A673 (cell line): ENCODE measurements at regions not wholly inside any gene's neighbourhood (a gene's known extent, or its start where the extent isn't known, plus 50 kb on each side); places are given as distances from the start of the nearest gene placed in this dataset.

ENCODE experiments used
- BruUV-seq: library from RNA; stranded (reverse); fragments of 400-500 nt; replicated peaks from 2 replicates; lab custom pipeline; 2021; lab: Mats Ljungman, UMichigan
- CTCF ChIA-PET: fragments of 300-600 bp; sonication (Branson Sonifier 250); formaldehyde crosslinking; loops from one replicate; lab custom pipeline; 2022; ENCODE audit warnings: antibody characterized with exemption; lab: Charles Lee
- POLR2A ChIA-PET: fragments of 300-600 bp; sonication (Branson Sonifier 250); formaldehyde crosslinking; loops from one replicate; lab custom pipeline; 2022; ENCODE audit warnings: antibody characterized with exemption; ENCODE audit not compliant: low non-redundant PET; lab: Charles Lee
- DNase-seq: peaks from one replicate; pipeline ENCODE4 v3.0.0-alpha.2; 2015; ENCODE audit warnings: low spot score
- H3K27ac ChIP-seq: fragments of 200-600 bp; sonication (generic); 2 replicates; pipeline ENCODE4 v1.5.1; 2016; ENCODE audit warnings: mixed run types, low read depth, mild to moderate bottlenecking, mixed read lengths, antibody characterized with exemption, low read length; ENCODE audit not compliant: poor library complexity, severe bottlenecking
- H3K27me3 ChIP-seq: fragments of 200-600 bp; sonication (generic); replicated peaks from 2 replicates; pipeline ENCODE4 v1.6.1; 2017; ENCODE audit warnings: mixed run types, low read depth, mild to moderate bottlenecking, mixed read lengths, antibody characterized with exemption, low read length; ENCODE audit not compliant: insufficient read depth, poor library complexity
- H3K36me3 ChIP-seq: fragments of 200-600 bp; sonication (generic); 2 replicates; pipeline ENCODE4 v1.6.1; 2016; ENCODE audit warnings: mixed run types, mild to moderate bottlenecking, mixed read lengths, antibody characterized with exemption, low read length; ENCODE audit not compliant: insufficient read depth, poor library complexity, severe bottlenecking
- H3K4me1 ChIP-seq: fragments of 200-600 bp; sonication (generic); 2 replicates; pipeline ENCODE4 v1.6.1; 2017; ENCODE audit warnings: mixed run types, mild to moderate bottlenecking, mixed read lengths, antibody characterized with exemption, low read length; ENCODE audit not compliant: insufficient read depth, poor library complexity, severe bottlenecking
- H3K4me3 ChIP-seq: fragments of 200-600 bp; sonication (generic); 2 replicates; pipeline ENCODE4 v1.5.1; 2016; ENCODE audit warnings: low read depth, mixed run types, mild to moderate bottlenecking, mixed read lengths, low read length; ENCODE audit not compliant: poor library complexity, severe bottlenecking
- H3K9me3 ChIP-seq: fragments of 200-600 bp; sonication (generic); 2 replicates; pipeline ENCODE4 v1.6.1; 2016; ENCODE audit warnings: mixed run types, low read depth, mild to moderate bottlenecking, mixed read lengths, antibody characterized with exemption, low read length; ENCODE audit not compliant: poor library complexity, severe bottlenecking
- EZH2 ChIP-seq: fragments of 200-600 bp; sonication (generic); IDR thresholded peaks from 2 replicates; pipeline ENCODE4 v1.6.1; 2017; ENCODE audit warnings: borderline replicate concordance, low read depth, mild to moderate bottlenecking, mixed read lengths, antibody characterized with exemption, low read length; ENCODE audit not compliant: poor library complexity, severe bottlenecking
- intact Hi-C: fragments of 100-400 bp; cut with micrococcal nuclease; formaldehyde crosslinking; loops from one replicate; pipeline ENCODE4 v1.10.0; 2022; ENCODE audit not compliant: unreplicated experiment
- TF ChIP-seq, protein P1 (sequence below): fragments of 300-800, 200-600 bp; sonication (generic); conservative IDR thresholded peaks from 2 replicates; pipeline ENCODE4 v1.5.1; 2017; ENCODE audit warnings: low read depth, mild to moderate bottlenecking, antibody characterized with exemption, low read length, moderate library complexity, mixed read lengths

DNA sequence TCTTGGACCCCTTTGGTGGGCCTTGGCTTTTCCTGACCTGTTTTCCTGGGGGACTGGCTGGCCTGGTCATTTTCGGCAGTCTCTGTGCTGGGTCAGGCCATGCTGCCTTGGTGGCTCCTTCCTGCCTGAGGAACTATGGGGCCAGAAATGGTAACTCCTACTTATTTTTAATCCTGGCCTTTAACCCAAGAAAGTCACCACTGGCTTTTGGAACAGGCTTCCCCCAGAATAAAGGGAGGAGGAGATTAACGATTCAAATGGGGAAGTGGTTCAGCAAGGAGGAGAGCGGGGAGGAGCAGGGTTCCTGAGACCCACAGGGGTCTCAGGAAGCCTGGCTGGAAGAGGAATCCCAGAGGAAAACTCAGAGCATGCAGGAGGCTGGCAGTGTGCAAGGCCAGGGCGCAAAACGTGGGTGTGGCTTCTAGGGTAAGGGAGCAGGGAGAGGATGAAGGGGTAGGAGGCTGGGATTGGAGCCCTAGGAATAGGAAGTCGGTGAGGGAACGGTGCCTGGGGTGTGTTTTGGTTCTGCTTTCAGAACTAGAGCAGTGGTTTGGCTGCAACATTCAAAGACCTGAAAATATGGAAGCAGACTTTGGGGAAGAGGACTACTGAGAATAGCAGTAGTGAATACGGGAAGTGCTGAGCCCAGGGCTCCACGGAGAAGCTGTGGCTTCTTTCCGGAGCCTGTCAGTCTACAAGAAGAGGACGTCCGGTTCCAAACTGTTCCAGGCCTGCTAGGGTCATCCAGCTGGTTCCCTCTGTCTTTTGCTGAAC lies 271.1 kb upstream of the KLF4 start:
- POLR2A ChIA-PET, result no interaction called here
- Histone ChIP-seq H3K4me3 (no peak overlapping the region), H3K4me1 (no peaks in the 10 kb centered on the region), H3K9me3 (no peaks in the 10 kb centered on the region), H3K27ac (no peak overlapping the region), H3K27me3 (no peaks in the 10 kb centered on the region), H3K36me3 (no peaks in the 10 kb centered on the region)
- intact Hi-C loops, result no loop called here
- CTCF ChIA-PET, result no interaction called here
- no peak for DNase-seq
- no TSS peak for BruUV-seq
- no peak for TF ChIP-seq EZH2

DNA sequence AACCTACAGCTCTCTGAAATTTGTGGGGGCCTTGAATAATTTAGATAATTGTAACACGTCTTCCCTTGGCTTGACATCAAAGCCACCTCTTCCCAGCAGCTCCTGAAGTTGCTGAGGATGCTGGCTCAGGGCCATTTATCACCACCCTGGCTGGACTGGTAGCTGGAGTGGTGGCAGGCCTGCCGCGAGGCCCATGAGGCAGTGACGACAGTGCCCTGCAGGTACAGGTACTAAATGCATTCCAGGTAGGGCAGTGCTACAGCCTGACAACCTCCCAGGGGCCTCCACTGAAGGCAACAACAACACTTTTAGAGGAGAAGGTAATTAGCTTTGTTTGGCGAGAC lies 270.2 kb upstream of the KLF4 start:
- TF ChIP-seq EZH2, result no peak
- TF ChIP-seq, protein P1, sequence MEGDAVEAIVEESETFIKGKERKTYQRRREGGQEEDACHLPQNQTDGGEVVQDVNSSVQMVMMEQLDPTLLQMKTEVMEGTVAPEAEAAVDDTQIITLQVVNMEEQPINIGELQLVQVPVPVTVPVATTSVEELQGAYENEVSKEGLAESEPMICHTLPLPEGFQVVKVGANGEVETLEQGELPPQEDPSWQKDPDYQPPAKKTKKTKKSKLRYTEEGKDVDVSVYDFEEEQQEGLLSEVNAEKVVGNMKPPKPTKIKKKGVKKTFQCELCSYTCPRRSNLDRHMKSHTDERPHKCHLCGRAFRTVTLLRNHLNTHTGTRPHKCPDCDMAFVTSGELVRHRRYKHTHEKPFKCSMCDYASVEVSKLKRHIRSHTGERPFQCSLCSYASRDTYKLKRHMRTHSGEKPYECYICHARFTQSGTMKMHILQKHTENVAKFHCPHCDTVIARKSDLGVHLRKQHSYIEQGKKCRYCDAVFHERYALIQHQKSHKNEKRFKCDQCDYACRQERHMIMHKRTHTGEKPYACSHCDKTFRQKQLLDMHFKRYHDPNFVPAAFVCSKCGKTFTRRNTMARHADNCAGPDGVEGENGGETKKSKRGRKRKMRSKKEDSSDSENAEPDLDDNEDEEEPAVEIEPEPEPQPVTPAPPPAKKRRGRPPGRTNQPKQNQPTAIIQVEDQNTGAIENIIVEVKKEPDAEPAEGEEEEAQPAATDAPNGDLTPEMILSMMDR, result no peak
- Histone ChIP-seq H3K27me3 (no peaks in the 10 kb centered on the region), H3K9me3 (no peaks in the 10 kb centered on the region), H3K36me3 (no peaks in the 10 kb centered on the region), H3K4me1 (no peaks in the 10 kb centered on the region), H3K4me3 (no peak overlapping the region), H3K27ac (no peak overlapping the region)
- intact Hi-C loops, result no loop called here
- ChIA-PET CTCF (no interaction called here), POLR2A (no interaction called here)
- no TSS peak for BruUV-seq
- DNase-seq, result no peak

DNA sequence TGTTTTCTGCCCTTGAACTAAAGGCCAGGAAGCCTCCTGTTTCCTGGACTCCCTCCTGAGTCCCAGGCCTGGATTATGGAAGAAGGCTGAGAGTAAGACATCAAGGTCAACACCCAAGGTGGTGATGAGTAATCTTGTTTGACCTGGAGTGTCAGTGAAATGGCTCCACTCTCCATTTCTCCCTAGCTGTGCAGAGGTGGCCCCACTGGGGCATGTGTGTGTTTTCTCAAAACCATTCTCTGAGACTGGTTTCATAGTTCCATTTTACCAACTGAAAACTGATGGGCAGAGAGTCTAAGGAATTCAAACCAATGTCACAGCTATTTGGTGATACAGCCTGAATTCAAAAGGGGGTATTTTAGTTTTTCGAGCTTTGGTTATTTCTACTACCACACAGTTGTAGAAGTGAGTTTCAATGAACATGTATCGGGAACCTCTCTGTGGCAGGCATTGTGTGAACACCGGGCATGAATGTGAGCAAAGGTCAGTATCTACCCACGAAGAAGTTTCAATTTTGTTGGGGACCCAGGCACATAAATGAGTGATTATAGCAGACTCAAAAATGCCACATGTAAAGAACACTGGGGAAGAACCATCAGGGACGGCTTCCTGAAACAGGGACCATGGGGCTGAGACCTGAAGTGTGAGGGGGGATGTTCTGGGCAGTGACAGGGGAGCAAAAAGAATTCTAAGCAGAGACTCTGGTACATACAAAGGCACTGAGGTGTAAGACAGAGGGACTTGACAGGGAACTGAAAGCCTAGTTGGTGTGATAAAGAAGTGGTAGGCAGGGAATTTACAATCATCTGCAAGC lies 269.6 kb upstream of the KLF4 start:
- Histone ChIP-seq H3K36me3 (no peaks in the 10 kb centered on the region), H3K4me3 (no peak overlapping the region), H3K27ac (no peak overlapping the region), H3K4me1 (no peaks in the 10 kb centered on the region), H3K9me3 (no peaks in the 10 kb centered on the region), H3K27me3 (no peaks in the 10 kb centered on the region)
- DNase-seq, result no peak
- intact Hi-C loops, result no loop called here
- TF ChIP-seq EZH2, result no peak
- TF ChIP-seq, protein P1, result no peak
- no TSS peak for BruUV-seq
- POLR2A ChIA-PET, result no interaction called here
- CTCF ChIA-PET, result no interaction called here
